Gastroesophageal sphincter (tissue), 4 donors: ENCODE measurements at regions not wholly inside any gene's neighbourhood (a gene's known extent, or its start where the extent isn't known, plus 50 kb on each side); places are given as distances from the start of the nearest gene placed in this dataset.
A peak's percentile ranks its signal among the peaks of the same experiment; 100 is the strongest.

ENCODE experiments used
- ATAC-seq: fragments of 150-250 bp; one replicate; pipeline ENCODE4 v1.9.1; 2016; ENCODE audit warnings: mild to moderate bottlenecking, moderate library complexity
- H3K27ac ChIP-seq, 4 donors: fragments of 200-600 bp; sonication (generic) in 3 of 4; 1 replicate in 3 of 4; 2 replicates in 1 of 4; pipeline ENCODE4 v1.5.1; 2016 to 2019
- H3K27me3 ChIP-seq: fragments of 200-600 bp; sonication (generic); one replicate; pipeline ENCODE4 v1.5.1; 2019
- H3K36me3 ChIP-seq, 2 donors: fragments of 200-600 bp; sonication (generic); one replicate each; pipeline ENCODE4 v1.5.1; 2019; ENCODE audit warnings: control low read depth in 1 of 2
- H3K4me1 ChIP-seq, 3 donors: fragments of 200-600 bp; sonication (generic); 1 replicate in 2 of 3; 2 replicates in 1 of 3; pipeline ENCODE4 v1.5.1; 2016 to 2019; ENCODE audit warnings: control low read depth in 2 of 3
- H3K4me3 ChIP-seq, 2 donors: fragments of 200-600 bp; sonication (generic); one replicate each; pipeline ENCODE4 v1.5.1; 2019; ENCODE audit warnings: mild to moderate bottlenecking in 1 of 2, moderate library complexity in 1 of 2
- H3K9me3 ChIP-seq, 3 donors: fragments of 200-600 bp; sonication (generic); one replicate each; pipeline ENCODE4 v1.5.1; 2017 to 2019; ENCODE audit warnings: control low read depth in 2 of 3
- EP300 ChIP-seq: sonication (generic); formaldehyde crosslinking; IDR thresholded peaks from one replicate; pipeline ENCODE4 v1.6.1; 2017; ENCODE audit warnings: antibody characterized with exemption, mild to moderate bottlenecking
- POLR2A ChIP-seq, 2 donors: fragments of 450-650 bp; IDR thresholded peaks; one replicate each; pipeline ENCODE4 v1.6.1; 2017; ENCODE audit warnings: antibody characterized with exemption in 2 of 2, mild to moderate bottlenecking in 2 of 2, moderate library complexity in 1 of 2
- POLR2AphosphoS5 ChIP-seq: sonication (generic); formaldehyde crosslinking; IDR thresholded peaks from one replicate; pipeline ENCODE4 v1.6.1; 2017; ENCODE audit warnings: antibody characterized with exemption
- WGBS, 2 donors: methylation state at CpG; one replicate each; pipeline ENCODE4 v1.1.5; 2018; ENCODE audit warnings: low coverage in 1 of 2; 5-methylcytosine and 5-hydroxymethylcytosine counted together
- TF ChIP-seq, protein P1 (sequence below), 4 experiments: fragments of 200-600 bp in 2 of 4; fragments of 450-650 bp in 2 of 4; sonication (generic) in 1 of 4; IDR thresholded peaks; one replicate each; pipeline ENCODE4 v1.5.1; 2017 to 2019; ENCODE audit warnings: antibody characterized with exemption in 4 of 4, mild to moderate bottlenecking in 2 of 4, moderate library complexity in 2 of 4

DNA sequence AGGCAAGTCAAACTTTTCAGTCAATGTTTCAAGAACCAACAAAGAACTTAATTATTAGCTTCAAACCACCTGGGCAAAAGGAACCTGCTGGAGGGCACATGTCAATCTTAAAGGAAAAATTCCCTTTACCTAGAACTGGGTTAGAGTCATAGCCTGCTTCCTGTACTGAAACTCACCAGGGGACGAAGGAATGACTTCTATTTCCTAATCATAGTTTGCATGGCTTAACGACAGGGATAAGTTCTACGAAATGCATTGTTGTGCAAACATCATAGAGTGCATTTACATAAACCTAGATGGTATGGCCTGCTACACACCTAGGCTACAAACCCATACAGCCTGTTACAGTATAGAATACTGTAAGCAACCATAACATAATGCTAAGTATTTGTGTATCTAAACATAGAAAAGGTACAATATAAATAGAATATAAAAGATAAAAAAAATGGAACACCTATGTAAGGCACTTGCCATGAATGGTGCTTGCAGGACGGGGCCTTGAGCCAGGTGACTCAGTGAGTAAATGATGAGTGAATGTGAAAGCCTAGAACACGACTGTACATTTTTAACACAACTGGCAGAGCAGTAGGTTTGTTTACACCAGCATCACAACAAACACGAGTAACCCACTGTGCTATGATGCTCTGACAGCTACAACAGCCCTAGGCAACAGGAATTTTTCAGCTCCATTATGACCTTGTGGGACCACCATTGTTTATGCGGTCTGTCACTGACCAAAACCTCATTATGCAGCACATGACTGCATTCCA, 234.9 kb upstream of the CAND1 start:
- no peaks in the 10 kb centered on the region for H3K9me3 ChIP-seq
- TF ChIP-seq EP300 (no peak), POLR2A (IDR thresholded peaks at IDR 0.05) (no peak)
- no peaks in the 10 kb centered on the region for H3K36me3 ChIP-seq
- no peak overlapping the region for H3K27ac ChIP-seq
- no peak overlapping the region for H3K4me3 ChIP-seq
- no peak for ATAC-seq
- H3K4me1 ChIP-seq, result no peaks in the 10 kb centered on the region
- H3K27me3 ChIP-seq, result no peaks in the 10 kb centered on the region
- 24 to 29% methylated on average over 3 to 5 of the region's 7 CpGs for WGBS, 2 donors

DNA sequence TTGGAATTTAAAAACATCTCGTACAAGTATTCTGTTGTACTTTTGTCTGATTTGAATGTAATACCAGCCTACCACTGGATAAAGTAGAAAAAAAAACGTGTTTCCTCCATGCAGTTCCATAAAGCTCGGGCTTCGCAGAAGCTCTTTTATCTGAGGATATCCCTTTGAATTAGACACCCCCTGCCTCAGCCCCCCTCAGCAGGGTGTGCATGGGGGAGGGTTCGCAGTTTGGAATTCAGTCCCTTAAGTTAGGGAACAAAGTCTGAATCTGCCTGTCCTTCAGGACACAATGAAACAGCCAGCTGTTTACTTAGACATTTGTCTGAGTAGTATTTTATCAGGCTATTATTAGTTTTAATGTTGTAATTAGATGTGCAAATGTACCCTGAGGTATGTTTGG, 234.0 kb upstream of the CAND1 start:
- no peaks in the 10 kb centered on the region for H3K9me3 ChIP-seq
- H3K27me3 ChIP-seq, result no peaks in the 10 kb centered on the region
- H3K4me1 ChIP-seq, result no peaks in the 10 kb centered on the region
- no peak for ATAC-seq
- H3K27ac ChIP-seq, result no peak overlapping the region
- no peak overlapping the region for H3K4me3 ChIP-seq
- 51 to 53% methylated on average over 3 to 5 of the region's 5 CpGs for WGBS, 2 donors
- H3K36me3 ChIP-seq, result no peaks in the 10 kb centered on the region
- TF ChIP-seq, protein P1, sequence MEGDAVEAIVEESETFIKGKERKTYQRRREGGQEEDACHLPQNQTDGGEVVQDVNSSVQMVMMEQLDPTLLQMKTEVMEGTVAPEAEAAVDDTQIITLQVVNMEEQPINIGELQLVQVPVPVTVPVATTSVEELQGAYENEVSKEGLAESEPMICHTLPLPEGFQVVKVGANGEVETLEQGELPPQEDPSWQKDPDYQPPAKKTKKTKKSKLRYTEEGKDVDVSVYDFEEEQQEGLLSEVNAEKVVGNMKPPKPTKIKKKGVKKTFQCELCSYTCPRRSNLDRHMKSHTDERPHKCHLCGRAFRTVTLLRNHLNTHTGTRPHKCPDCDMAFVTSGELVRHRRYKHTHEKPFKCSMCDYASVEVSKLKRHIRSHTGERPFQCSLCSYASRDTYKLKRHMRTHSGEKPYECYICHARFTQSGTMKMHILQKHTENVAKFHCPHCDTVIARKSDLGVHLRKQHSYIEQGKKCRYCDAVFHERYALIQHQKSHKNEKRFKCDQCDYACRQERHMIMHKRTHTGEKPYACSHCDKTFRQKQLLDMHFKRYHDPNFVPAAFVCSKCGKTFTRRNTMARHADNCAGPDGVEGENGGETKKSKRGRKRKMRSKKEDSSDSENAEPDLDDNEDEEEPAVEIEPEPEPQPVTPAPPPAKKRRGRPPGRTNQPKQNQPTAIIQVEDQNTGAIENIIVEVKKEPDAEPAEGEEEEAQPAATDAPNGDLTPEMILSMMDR (IDR thresholded peaks at IDR 0.05), result no peak
- TF ChIP-seq POLR2AphosphoS5 (no peak), EP300 (no peak), POLR2A (IDR thresholded peaks at IDR 0.05) (no peak)

DNA sequence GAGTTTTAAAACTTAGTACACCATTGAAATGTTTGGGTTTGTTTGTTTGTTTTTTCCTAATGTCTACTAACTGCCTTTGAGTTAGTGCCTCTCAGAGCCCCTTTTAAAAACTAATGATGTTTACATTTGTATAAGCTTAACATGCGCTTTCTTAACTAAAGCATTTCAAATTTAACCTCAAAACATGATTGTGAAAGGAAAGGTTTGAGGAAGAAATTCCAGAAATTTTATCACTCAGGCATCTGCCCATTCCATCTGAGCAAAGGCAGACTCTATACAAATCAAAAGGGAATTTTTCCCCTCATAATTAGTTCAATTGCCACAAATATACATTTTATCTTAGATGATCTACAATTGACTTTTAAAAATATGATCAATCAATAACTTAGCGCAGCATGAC, 230.7 kb upstream of the CAND1 start:
- Histone ChIP-seq H3K4me3 (no peak overlapping the region), H3K27me3 (no peaks in the 10 kb centered on the region), H3K4me1 (peaks cover 0 to 9% (median 0%) of the 10 kb centered on the region in 3 donors), H3K27ac (no peak overlapping the region), H3K9me3 (no peaks in the 10 kb centered on the region), H3K36me3 (no peaks in the 10 kb centered on the region)
- ATAC-seq, result no peak
- TF ChIP-seq POLR2A (IDR thresholded peaks at IDR 0.05) (no peak), POLR2AphosphoS5 (no peak), EP300 (no peak)
- TF ChIP-seq, protein P1 (IDR thresholded peaks at IDR 0.05), result no peak
- WGBS, 2 donors, result 92 to 100% methylated on average over 2 of the region's 2 CpGs

DNA sequence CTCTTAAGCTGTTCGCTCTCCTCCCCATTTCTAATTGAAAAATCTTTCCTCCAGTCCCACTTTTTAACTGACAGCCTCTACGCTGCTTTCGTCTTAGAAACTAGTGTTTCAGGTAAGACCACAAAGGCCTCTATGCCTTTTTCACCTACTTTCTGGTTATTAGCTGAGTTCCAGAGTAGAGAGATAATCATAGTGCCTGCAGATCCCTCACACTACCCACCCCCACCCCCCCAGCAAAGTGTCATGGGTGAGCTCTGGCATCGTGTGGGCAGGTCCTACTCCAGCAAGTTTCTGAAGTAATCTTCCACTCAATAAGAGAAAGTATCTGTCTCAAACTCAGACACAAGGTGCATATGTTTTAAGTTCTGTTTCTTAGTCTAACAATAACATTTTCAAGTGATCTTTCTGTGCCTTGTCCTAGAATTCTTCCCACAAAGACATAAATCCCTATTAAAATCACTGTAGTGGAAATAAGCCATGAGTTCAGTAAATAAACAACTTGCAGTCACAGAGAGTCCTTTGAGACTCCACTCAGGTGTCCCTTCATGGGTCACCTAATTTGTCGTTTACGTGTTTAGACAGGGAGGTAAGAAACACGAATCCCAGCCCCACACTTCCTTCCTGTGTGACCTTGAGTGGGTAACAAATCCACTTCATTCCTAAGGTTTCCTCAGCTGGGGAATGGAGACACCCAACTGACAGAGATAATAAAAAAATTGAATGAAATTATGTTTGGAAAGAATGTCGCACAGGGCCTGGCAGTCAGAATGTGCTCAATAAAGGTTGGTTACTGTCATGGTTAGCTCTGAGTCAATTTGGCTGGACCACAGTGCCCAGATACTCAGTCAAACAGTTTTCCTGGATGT, 228.9 kb upstream of the CAND1 start:
- H3K9me3 ChIP-seq, result no peaks in the 10 kb centered on the region
- peaks cover 0 to 9% (median 0%) of the 10 kb centered on the region in 3 donors for H3K4me1 ChIP-seq
- no peaks in the 10 kb centered on the region for H3K36me3 ChIP-seq
- 55 to 65% methylated on average over 5 to 7 of the region's 8 CpGs for WGBS, 2 donors
- H3K4me3 ChIP-seq, result no peak overlapping the region
- peak overlapping the region in 1 of 4 donors; percentile 7 for H3K27ac ChIP-seq
- no peak for ATAC-seq
- TF ChIP-seq POLR2AphosphoS5 (no peak), POLR2A (IDR thresholded peaks at IDR 0.05) (no peak), EP300 (no peak)
- H3K27me3 ChIP-seq, result no peaks in the 10 kb centered on the region

DNA sequence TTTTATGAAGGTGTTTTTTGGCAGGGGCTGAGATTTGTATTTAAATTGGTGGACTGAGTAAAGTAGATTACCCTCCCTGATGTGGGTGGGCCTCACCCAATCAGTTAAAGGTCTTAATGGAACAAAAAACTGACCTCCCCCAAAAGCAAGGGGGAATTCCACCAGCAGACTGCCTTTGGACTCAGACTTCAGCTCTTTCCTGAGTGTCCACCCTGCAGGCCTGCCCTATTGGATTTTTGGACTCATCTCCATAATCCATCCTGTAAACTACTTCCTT, 228.4 kb upstream of the CAND1 start:
- TF ChIP-seq EP300 (no peak), POLR2A (IDR thresholded peaks at IDR 0.05) (no peak)
- no peaks in the 10 kb centered on the region for H3K36me3 ChIP-seq
- no peaks in the 10 kb centered on the region for H3K9me3 ChIP-seq
- H3K4me3 ChIP-seq, result no peak overlapping the region
- H3K4me1 ChIP-seq, result peaks cover 0 to 9% (median 0%) of the 10 kb centered on the region in 3 donors
- ATAC-seq, result no peak
- H3K27me3 ChIP-seq, result no peaks in the 10 kb centered on the region
- H3K27ac ChIP-seq, result no peak overlapping the region

DNA sequence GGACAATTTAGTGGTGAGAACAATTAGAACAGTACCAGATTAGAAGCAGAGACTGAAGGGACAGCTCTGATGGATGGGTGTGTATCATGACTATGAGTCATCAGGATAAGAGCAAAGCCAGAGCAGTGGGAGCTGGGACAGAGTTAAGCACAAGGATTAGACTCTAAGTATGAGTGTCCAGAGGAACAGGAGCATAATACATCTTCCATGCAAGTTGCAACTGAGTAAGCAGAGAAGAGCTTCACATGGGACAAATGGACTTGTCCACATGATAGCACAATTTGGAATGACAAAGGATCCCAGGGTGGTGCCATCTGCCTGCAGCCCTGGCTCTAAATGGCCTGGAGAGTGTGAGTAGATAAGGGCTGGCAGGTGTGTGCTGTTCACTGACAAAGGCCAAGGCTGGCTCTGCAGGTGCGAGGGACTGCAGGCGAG, 226.4 kb upstream of the CAND1 start:
- 82 to 100% methylated on average over 1 to 2 of the region's 2 CpGs for WGBS, 2 donors
- no peaks in the 10 kb centered on the region for H3K9me3 ChIP-seq

More for the DNA sequence above, 226.4 kb upstream of the CAND1 start:
- Histone ChIP-seq H3K4me3 (no peak overlapping the region), H3K27me3 (no peaks in the 10 kb centered on the region), H3K27ac (no peak overlapping the region), H3K4me1 (peaks cover 0 to 9% (median 0%) of the 10 kb centered on the region in 3 donors), H3K36me3 (no peaks in the 10 kb centered on the region)
- TF ChIP-seq EP300 (no peak), POLR2AphosphoS5 (no peak), POLR2A (IDR thresholded peaks at IDR 0.05) (no peak)
- TF ChIP-seq, protein P1 (IDR thresholded peaks at IDR 0.05), result no peak
- ATAC-seq, result no peak
